ENCODE measurements at regions not wholly inside any gene's neighbourhood (a gene's known extent, or its start where the extent isn't known, plus 50 kb on each side); places are given as distances from the start of the nearest gene placed in this dataset.

DNA sequence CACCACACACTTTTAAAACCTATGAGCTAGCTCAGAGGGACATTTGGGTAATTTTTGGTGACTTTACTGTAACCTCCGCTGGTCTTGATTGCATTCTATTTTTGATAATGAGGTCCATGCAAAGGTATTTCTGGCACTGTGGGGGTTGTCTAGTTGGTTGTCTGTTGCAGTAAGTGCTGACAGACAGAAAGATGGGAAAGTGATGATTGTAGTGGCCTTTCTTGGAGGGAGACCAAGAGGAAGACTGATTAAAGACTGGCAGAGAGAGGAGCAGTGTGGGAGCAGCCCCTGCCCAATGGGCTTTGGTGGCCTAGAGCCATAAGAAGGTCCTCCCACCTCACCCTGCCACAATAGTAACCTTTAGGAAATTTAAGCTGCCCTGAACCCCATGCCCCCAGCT, 173.4 kb upstream of the CTBP2 start:
- H3K4me1 ChIP-seq (ENCODE audit: control insufficient read depth, insufficient read depth, low read length), result no peaks in the 10 kb centered on the region
- H3K4me3 ChIP-seq (ENCODE audit: low read length), result no peak overlapping the region
- peaks cover 3% of the 10 kb centered on the region for H3K27me3 ChIP-seq (ENCODE audit: control insufficient read depth, insufficient read depth, low read length)
- no peaks in the 10 kb centered on the region for H3K9me3 ChIP-seq (ENCODE audit: control insufficient read depth, low read depth, low read length)
- no peak overlapping the region for H3K27ac ChIP-seq (ENCODE audit: low read length)
- H3K36me3 ChIP-seq (ENCODE audit: control insufficient read depth, insufficient read depth, low read length), result no peaks in the 10 kb centered on the region
- DNase-seq, result no peak
- no CpG with 5 or more reads among the region's 1 CpG for WGBS (ENCODE audit: insufficient coverage, low lambda C conversion rate)

DNA sequence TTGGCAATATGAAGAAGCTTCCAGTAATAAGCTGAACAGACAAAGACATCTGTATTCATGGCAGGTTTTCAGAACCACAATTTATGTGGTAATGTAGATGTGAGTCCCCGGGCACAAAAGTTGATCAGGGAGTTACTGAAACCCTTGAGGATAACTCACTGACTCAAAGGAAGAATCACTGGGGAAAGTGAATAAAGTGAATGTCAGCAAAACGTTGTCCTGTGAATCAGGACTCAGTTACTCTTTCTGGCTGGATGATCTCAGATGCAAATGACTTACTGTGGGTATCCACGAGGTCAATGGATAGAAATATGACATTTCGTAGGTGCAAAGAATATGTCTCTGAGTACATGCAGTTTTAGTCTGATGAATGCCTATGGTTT, 172.8 kb upstream of the CTBP2 start:
- DNase-seq, result no peak
- Histone ChIP-seq H3K36me3 (ENCODE audit: control insufficient read depth, insufficient read depth, low read length) (no peaks in the 10 kb centered on the region), H3K27me3 (ENCODE audit: control insufficient read depth, insufficient read depth, low read length) (peaks cover 3% of the 10 kb centered on the region), H3K9me3 (ENCODE audit: control insufficient read depth, low read depth, low read length) (no peaks in the 10 kb centered on the region), H3K4me1 (ENCODE audit: control insufficient read depth, insufficient read depth, low read length) (no peaks in the 10 kb centered on the region), H3K4me3 (ENCODE audit: low read length) (no peak overlapping the region), H3K27ac (ENCODE audit: low read length) (no peak overlapping the region)
- WGBS (ENCODE audit: insufficient coverage, low lambda C conversion rate), result no CpG with 5 or more reads among the region's 4 CpGs

DNA sequence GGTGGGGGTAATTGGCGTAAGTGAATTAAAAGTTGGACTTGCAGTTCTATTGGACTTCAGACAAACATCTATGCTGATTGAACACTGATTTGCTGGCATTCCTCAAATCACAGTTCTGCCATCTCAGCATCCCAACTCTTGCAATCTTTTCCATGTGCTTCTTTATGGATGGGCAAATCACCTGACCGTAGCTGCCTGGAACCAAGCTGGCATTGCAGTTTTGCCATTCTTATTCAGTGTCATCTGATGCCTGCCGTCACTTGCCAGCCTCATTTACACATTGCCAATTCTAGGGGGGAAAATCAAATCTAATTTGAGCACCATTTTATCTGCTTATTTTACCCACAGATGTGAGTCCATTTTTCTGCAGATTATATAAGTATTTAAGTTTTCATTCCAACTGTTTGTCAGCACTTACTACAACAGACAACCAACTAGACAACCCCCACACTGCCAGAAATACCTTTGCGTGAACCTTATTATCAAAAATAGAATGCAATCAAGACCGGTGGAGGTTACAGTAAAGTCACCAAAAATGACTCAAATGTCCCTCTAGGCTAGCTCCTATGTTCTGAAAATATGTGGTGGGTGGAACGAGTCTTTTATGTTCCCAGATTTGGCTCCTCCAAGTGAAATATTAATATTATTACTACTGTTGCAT, 172.3 kb upstream of the CTBP2 start:
- Histone ChIP-seq H3K27me3 (ENCODE audit: control insufficient read depth, insufficient read depth, low read length) (peaks cover 3% of the 10 kb centered on the region), H3K27ac (ENCODE audit: low read length) (no peak overlapping the region), H3K4me1 (ENCODE audit: control insufficient read depth, insufficient read depth, low read length) (no peaks in the 10 kb centered on the region), H3K36me3 (ENCODE audit: control insufficient read depth, insufficient read depth, low read length) (no peaks in the 10 kb centered on the region), H3K4me3 (ENCODE audit: low read length) (no peak overlapping the region), H3K9me3 (ENCODE audit: control insufficient read depth, low read depth, low read length) (no peaks in the 10 kb centered on the region)
- no peak for DNase-seq
- no CpG with 5 or more reads among the region's 6 CpGs for whole genome bisulfite sequencing (ENCODE audit: insufficient coverage, low lambda C conversion rate)

DNA sequence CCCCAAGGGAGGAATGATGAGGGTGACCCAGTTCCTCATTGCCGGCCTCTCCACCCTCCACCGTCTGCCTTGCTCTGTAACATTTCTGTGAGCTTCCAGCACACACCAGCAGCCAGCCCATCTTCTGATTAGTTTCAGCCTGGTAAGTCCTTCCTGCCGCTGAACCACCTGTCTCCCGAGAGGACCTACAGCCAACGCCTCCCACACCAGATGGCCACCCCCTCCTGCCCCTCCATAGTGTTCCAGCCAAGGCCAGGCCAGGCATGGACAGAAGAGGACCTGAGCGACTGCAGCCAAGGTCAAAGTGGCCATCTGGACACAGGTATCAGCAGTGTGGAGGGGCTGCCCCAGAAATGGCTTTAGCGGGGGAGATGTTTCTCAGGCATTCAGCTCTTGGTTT, 170.7 kb upstream of the CTBP2 start:
- Histone ChIP-seq H3K36me3 (ENCODE audit: control insufficient read depth, insufficient read depth, low read length) (no peaks in the 10 kb centered on the region), H3K9me3 (ENCODE audit: control insufficient read depth, low read depth, low read length) (no peaks in the 10 kb centered on the region)
- no CpG with 5 or more reads among the region's 7 CpGs for WGBS (ENCODE audit: insufficient coverage, low lambda C conversion rate)

DNA sequence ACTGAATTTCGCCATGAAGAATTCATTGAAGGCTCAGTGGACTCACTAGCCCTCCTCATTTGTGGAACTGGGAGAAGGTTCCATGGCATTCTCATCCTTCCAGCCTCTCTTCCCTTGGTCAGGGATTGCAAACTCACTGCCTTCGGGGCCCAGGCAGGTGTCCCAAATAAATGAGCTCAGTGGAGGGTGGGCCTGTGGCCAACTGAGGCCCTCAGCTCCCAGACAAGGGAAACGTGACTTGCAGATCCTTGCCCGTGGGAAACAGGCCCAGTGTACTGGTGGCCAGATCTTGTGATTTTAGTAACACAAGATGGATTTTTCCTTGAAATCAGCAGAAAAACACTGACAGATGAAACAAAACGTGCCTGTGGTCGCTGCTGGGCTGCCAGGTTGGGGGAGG, 168.7 kb upstream of the CTBP2 start:
- H3K27me3 ChIP-seq (ENCODE audit: control insufficient read depth, insufficient read depth, low read length), result peaks cover 3% of the 10 kb centered on the region
- H3K9me3 ChIP-seq (ENCODE audit: control insufficient read depth, low read depth, low read length), result no peaks in the 10 kb centered on the region
- H3K27ac ChIP-seq (ENCODE audit: low read length), result no peak overlapping the region
- no peak overlapping the region for H3K4me3 ChIP-seq (ENCODE audit: low read length)
- no peak for DNase-seq
- 100% methylated on average over 1 of the region's 6 CpGs for WGBS (ENCODE audit: insufficient coverage, low lambda C conversion rate)
- no peaks in the 10 kb centered on the region for H3K36me3 ChIP-seq (ENCODE audit: control insufficient read depth, insufficient read depth, low read length)
- H3K4me1 ChIP-seq (ENCODE audit: control insufficient read depth, insufficient read depth, low read length), result no peaks in the 10 kb centered on the region

More for the DNA sequence above, 170.7 kb upstream of the CTBP2 start:
- Histone ChIP-seq H3K27ac (ENCODE audit: low read length) (no peak overlapping the region), H3K4me3 (ENCODE audit: low read length) (no peak overlapping the region), H3K27me3 (ENCODE audit: control insufficient read depth, insufficient read depth, low read length) (peaks cover 3% of the 10 kb centered on the region), H3K4me1 (ENCODE audit: control insufficient read depth, insufficient read depth, low read length) (no peaks in the 10 kb centered on the region)
- DNase-seq, result no peak

DNA sequence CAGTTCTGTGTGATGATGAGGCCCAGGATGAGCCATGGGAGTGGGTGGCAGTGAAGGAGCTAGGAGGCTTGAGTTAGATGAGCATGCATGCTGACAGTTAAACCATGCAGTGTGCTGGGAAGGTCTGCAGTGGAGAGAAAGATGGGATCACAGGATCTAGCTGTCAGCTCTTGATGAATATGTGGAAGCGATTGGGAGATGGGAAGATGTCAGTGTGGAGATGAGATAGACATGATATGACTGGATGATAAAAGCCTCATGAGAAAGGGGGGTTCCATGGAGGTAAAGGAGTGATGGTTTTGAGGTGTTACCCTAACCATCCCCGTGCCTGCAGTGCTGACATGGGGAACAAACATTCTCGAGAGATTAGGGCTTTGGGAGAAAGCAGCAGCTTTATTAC, 165.0 kb upstream of the CTBP2 start:
- no peak overlapping the region for H3K4me3 ChIP-seq (ENCODE audit: low read length)

DNA sequence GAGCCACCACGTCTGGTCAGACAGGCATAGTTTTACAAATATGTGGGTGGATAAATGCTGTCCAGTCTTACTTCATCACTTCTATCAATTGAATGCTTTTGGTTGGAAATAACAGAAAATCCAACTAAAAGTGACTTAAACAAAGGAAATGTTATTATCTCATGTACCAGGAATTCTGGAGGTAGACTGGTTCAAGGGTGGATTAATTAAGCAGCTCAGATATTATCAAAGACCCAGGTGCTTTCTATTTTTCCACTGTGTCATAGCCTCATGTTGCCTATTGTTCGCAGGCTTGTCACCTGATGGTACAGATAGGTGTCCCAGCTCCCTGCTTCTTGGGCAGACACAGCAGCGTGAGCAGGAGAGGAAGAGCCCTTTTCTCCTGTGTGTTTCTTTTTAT, 156.1 kb upstream of the CTBP2 start:
- H3K27me3 ChIP-seq (ENCODE audit: control insufficient read depth, insufficient read depth, low read length), result no peaks in the 10 kb centered on the region
- no peaks in the 10 kb centered on the region for H3K4me1 ChIP-seq (ENCODE audit: control insufficient read depth, insufficient read depth, low read length)
- no peak overlapping the region for H3K4me3 ChIP-seq (ENCODE audit: low read length)
- WGBS (ENCODE audit: insufficient coverage, low lambda C conversion rate), result no CpG with 5 or more reads among the region's 3 CpGs
- no peak for DNase-seq
- no peak overlapping the region for H3K27ac ChIP-seq (ENCODE audit: low read length)
- no peaks in the 10 kb centered on the region for H3K9me3 ChIP-seq (ENCODE audit: control insufficient read depth, low read depth, low read length)
- H3K36me3 ChIP-seq (ENCODE audit: control insufficient read depth, insufficient read depth, low read length), result no peaks in the 10 kb centered on the region

More for the DNA sequence above, 165.0 kb upstream of the CTBP2 start:
- Histone ChIP-seq H3K36me3 (ENCODE audit: control insufficient read depth, insufficient read depth, low read length) (no peaks in the 10 kb centered on the region), H3K27ac (ENCODE audit: low read length) (no peak overlapping the region), H3K27me3 (ENCODE audit: control insufficient read depth, insufficient read depth, low read length) (peaks cover 5% of the 10 kb centered on the region), H3K4me1 (ENCODE audit: control insufficient read depth, insufficient read depth, low read length) (no peaks in the 10 kb centered on the region), H3K9me3 (ENCODE audit: control insufficient read depth, low read depth, low read length) (peaks cover 5% of the 10 kb centered on the region)
- DNase-seq, result no peak
- WGBS (ENCODE audit: insufficient coverage, low lambda C conversion rate), result 40% methylated on average over 1 of the region's 3 CpGs

DNA sequence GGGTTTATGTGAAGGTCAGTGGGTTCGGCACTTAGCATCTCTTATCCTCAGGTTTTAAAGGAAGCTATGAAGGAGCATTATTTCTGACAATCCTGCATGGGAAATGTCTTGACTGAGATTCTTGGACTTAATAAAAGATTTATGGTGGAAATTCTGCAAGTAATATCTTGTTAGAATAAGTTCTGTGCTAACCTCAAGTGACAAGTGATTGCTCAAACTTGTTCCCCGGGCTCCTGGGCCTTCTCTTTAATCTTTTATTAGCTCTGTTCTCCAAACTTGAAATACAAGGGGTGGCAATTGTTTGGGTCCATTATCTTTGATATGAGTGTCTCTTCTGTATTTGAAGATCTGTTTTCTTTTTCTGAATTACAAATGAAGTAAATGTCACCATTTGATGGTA, 140.6 kb upstream of the CTBP2 start:
- Histone ChIP-seq H3K27ac (ENCODE audit: low read length) (no peak overlapping the region), H3K36me3 (ENCODE audit: control insufficient read depth, insufficient read depth, low read length) (no peaks in the 10 kb centered on the region), H3K9me3 (ENCODE audit: control insufficient read depth, low read depth, low read length) (no peaks in the 10 kb centered on the region), H3K27me3 (ENCODE audit: control insufficient read depth, insufficient read depth, low read length) (no peaks in the 10 kb centered on the region), H3K4me3 (ENCODE audit: low read length) (no peak overlapping the region), H3K4me1 (ENCODE audit: control insufficient read depth, insufficient read depth, low read length) (no peaks in the 10 kb centered on the region)
- DNase-seq, result no peak
- WGBS (ENCODE audit: insufficient coverage, low lambda C conversion rate), result no CpG with 5 or more reads among the region's 2 CpGs

DNA sequence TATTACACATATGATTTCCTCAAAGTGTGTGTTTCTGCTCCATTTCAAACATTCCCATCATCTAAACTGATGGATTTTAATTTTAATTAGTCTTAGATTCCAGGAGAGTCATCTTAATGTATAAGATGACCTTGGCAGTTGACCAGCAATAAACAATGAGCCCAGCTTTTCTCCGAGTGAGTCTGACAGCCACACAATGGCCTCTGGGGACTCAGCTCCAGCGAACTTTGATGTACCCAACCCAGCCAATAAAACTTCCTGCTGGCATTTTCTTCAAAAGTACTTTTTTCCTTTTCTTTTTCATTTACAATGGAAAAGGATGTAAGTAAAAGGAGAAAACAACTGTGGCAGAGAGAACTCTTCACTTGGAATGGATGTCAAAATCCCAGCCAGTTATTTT, 139.1 kb upstream of the CTBP2 start:
- no peaks in the 10 kb centered on the region for H3K9me3 ChIP-seq (ENCODE audit: control insufficient read depth, low read depth, low read length)
- DNase-seq, result no peak
- H3K4me3 ChIP-seq (ENCODE audit: low read length), result no peak overlapping the region
- no CpG with 5 or more reads among the region's 2 CpGs for WGBS (ENCODE audit: insufficient coverage, low lambda C conversion rate)
- no peaks in the 10 kb centered on the region for H3K36me3 ChIP-seq (ENCODE audit: control insufficient read depth, insufficient read depth, low read length)
- no peaks in the 10 kb centered on the region for H3K4me1 ChIP-seq (ENCODE audit: control insufficient read depth, insufficient read depth, low read length)
- H3K27me3 ChIP-seq (ENCODE audit: control insufficient read depth, insufficient read depth, low read length), result no peaks in the 10 kb centered on the region
- no peak overlapping the region for H3K27ac ChIP-seq (ENCODE audit: low read length)

DNA sequence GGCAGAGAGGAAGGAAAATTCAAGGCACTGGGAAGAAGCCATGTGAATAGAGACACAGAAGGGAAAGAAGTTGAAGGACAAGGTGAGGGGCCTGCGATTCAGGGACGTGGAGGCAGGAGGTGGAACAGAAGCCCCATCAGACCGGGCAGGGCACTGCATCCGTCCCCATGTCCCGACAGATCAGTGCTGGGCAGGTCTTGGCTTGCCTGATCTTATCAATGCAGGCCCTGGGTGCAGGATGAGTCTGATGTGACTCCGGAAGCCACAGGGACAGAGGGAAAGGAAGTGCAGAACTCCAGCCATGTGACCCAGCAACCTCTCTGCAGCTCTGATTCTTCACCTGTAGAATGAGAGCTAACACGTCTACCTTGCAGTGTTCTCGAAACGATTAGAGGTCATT, 136.2 kb upstream of the CTBP2 start:
- no peak for DNase-seq
- Histone ChIP-seq H3K9me3 (ENCODE audit: control insufficient read depth, low read depth, low read length) (no peaks in the 10 kb centered on the region), H3K4me1 (ENCODE audit: control insufficient read depth, insufficient read depth, low read length) (no peaks in the 10 kb centered on the region), H3K36me3 (ENCODE audit: control insufficient read depth, insufficient read depth, low read length) (no peaks in the 10 kb centered on the region), H3K27ac (ENCODE audit: low read length) (no peak overlapping the region), H3K27me3 (ENCODE audit: control insufficient read depth, insufficient read depth, low read length) (peaks cover 2% of the 10 kb centered on the region), H3K4me3 (ENCODE audit: low read length) (no peak overlapping the region)
- no CpG with 5 or more reads among the region's 9 CpGs for WGBS (ENCODE audit: insufficient coverage, low lambda C conversion rate)

DNA sequence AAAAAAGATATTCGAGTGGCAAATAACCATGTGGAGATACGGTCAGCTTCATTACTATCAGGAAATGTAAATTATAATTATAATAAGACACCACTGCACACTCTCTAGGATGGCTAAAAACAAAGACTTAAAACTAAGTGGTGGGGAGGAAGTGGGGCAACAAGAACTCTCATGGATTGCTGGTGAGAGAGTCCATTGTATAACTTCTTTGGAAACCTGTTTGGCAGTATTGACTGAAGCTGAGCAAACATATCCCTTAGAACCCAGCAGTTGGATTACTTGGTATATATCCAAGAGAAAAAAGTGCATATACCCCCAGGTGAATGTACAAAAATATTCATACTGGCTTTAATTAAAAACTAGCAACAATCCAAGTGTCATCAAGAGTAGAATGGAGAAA, 133.7 kb upstream of the CTBP2 start:
- no peak for DNase-seq
- WGBS (ENCODE audit: insufficient coverage, low lambda C conversion rate), result no CpG with 5 or more reads among the region's 2 CpGs

More for the DNA sequence above, 133.7 kb upstream of the CTBP2 start:
- Histone ChIP-seq H3K4me3 (ENCODE audit: low read length) (no peak overlapping the region), H3K4me1 (ENCODE audit: control insufficient read depth, insufficient read depth, low read length) (no peaks in the 10 kb centered on the region), H3K27ac (ENCODE audit: low read length) (no peak overlapping the region), H3K27me3 (ENCODE audit: control insufficient read depth, insufficient read depth, low read length) (peaks cover 2% of the 10 kb centered on the region), H3K9me3 (ENCODE audit: control insufficient read depth, low read depth, low read length) (no peaks in the 10 kb centered on the region), H3K36me3 (ENCODE audit: control insufficient read depth, insufficient read depth, low read length) (no peaks in the 10 kb centered on the region)

Measured in large intestine (tissue), 3 donors.